Upper lobe of right lung (tissue), 1 donor: ENCODE measurements at regions not wholly inside any gene's neighbourhood (a gene's known extent, or its start where the extent isn't known, plus 50 kb on each side); places are given as distances from the start of the nearest gene placed in this dataset.
"Not testable (repeated sequence)": the region's sequence is repeated elsewhere in the genome, so short reads cannot be mapped to it uniquely, and the experiment has no call there.

ENCODE experiments used
- ATAC-seq: fragments of 200-7000 bp; cut with Tn5 transposase; one replicate; pipeline ENCODE4 v1.9.1; 2020; ENCODE audit warnings: mild to moderate bottlenecking, moderate library complexity
- DNase-seq: peaks from one replicate; pipeline ENCODE4 v3.0.0-alpha.2; 2020
- H3K27ac ChIP-seq: fragments of 200-600 bp; one replicate; pipeline ENCODE4 v1.8.0; 2022
- H3K27me3 ChIP-seq: fragments of 200-600 bp; one replicate; pipeline ENCODE4 v1.8.0; 2022; ENCODE audit warnings: mild to moderate bottlenecking
- H3K36me3 ChIP-seq: fragments of 200-600 bp; one replicate; pipeline ENCODE4 v1.8.0; 2022
- H3K4me1 ChIP-seq: fragments of 200-600 bp; one replicate; pipeline ENCODE4 v1.8.0; 2022
- H3K4me3 ChIP-seq: fragments of 200-600 bp; one replicate; pipeline ENCODE4 v1.8.0; 2022; ENCODE audit warnings: mild to moderate bottlenecking
- H3K9me3 ChIP-seq: fragments of 200-600 bp; one replicate; pipeline ENCODE4 v1.8.0; 2022
- CTCF ChIP-seq: fragments of 200-600 bp; IDR thresholded peaks from one replicate; pipeline ENCODE4 v1.8.0; 2022; ENCODE audit warnings: antibody characterized with exemption
- intact Hi-C: fragments of 100-400 bp; cut with DNase I; formaldehyde crosslinking; loops from one replicate; pipeline ENCODE4 v1.11.0; 2022
- donor health status: DM: no; HTN: yes; CAD: no; lungs with severe emphysema.

- TF ChIP-seq CTCF = no peak
- no peaks in the 10 kb centered on the region for H3K36me3 ChIP-seq
- intact Hi-C loops = no loop called here
- no peaks in the 10 kb centered on the region for H3K9me3 ChIP-seq
- DNase-seq (no peak), ATAC-seq (no peak)
- no peak overlapping the region for H3K4me3 ChIP-seq
- H3K27me3 ChIP-seq = no peaks in the 10 kb centered on the region
- no peak overlapping the region for H3K27ac ChIP-seq
- H3K4me1 ChIP-seq = no peaks in the 10 kb centered on the region
These were observed 101.7 kb upstream of the SMLR1 start for GRCh38 chr6:130725551-130725950.

GRCh38 chr6:130728064-130728463 is 99.1 kb upstream of the SMLR1 start:
- ATAC-seq, intact Hi-C loops, DNase-seq: not testable (repeated sequence)

GRCh38 chr6:130730600-130730999 is 96.6 kb upstream of the SMLR1 start:
- no peaks in the 10 kb centered on the region for H3K4me1 ChIP-seq
- H3K27ac ChIP-seq = no peak overlapping the region
- H3K27me3 ChIP-seq = no peaks in the 10 kb centered on the region
- H3K9me3 ChIP-seq = no peaks in the 10 kb centered on the region
- H3K36me3 ChIP-seq = no peaks in the 10 kb centered on the region
- H3K4me3 ChIP-seq = no peak overlapping the region
- no peak for TF ChIP-seq CTCF
- DNase-seq = no peak
- ATAC-seq = no peak
- intact Hi-C loops = no loop called here

More at GRCh38 chr6:130728064-130728463, 99.1 kb upstream of the SMLR1 start:
- not testable (repeated sequence) for H3K36me3 ChIP-seq, H3K27ac ChIP-seq, H3K9me3 ChIP-seq, H3K4me3 ChIP-seq, H3K27me3 ChIP-seq, H3K4me1 ChIP-seq

GRCh38 chr6:130734161-130734560 is 93.0 kb upstream of the SMLR1 start:
- Histone ChIP-seq H3K27ac (no peak overlapping the region), H3K9me3 (no peaks in the 10 kb centered on the region), H3K4me3 (no peak overlapping the region), H3K4me1 (no peaks in the 10 kb centered on the region), H3K27me3 (no peaks in the 10 kb centered on the region), H3K36me3 (no peaks in the 10 kb centered on the region)
- TF ChIP-seq CTCF = no peak
- DNase-seq (no peak), ATAC-seq (no peak)
- intact Hi-C loops = no loop called here

GRCh38 chr6:130740308-130740707 is 86.9 kb upstream of the SMLR1 start:
- Histone ChIP-seq H3K4me3 (no peak overlapping the region), H3K36me3 (no peaks in the 10 kb centered on the region), H3K27me3 (no peaks in the 10 kb centered on the region), H3K27ac (no peak overlapping the region), H3K9me3 (no peaks in the 10 kb centered on the region), H3K4me1 (no peaks in the 10 kb centered on the region)
- DNase-seq (no peak), ATAC-seq (no peak)
- intact Hi-C loops = no loop called here
- no peak for TF ChIP-seq CTCF

GRCh38 chr6:130742131-130742681 is 85.0 kb upstream of the SMLR1 start:
- intact Hi-C loops = no loop called here
- TF ChIP-seq CTCF = no peak
- DNase-seq = no peak

More at GRCh38 chr6:130742131-130742681, 85.0 kb upstream of the SMLR1 start:
- Histone ChIP-seq H3K27me3 (no peaks in the 10 kb centered on the region), H3K27ac (no peak overlapping the region), H3K4me3 (no peak overlapping the region), H3K9me3 (no peaks in the 10 kb centered on the region), H3K4me1 (no peaks in the 10 kb centered on the region), H3K36me3 (no peaks in the 10 kb centered on the region)
- no peak for ATAC-seq
